SK-N-SH (cell line): ENCODE measurements at regions not wholly inside any gene's neighbourhood (a gene's known extent, or its start where the extent isn't known, plus 50 kb on each side); places are given as distances from the start of the nearest gene placed in this dataset.

Experiments
- CTCF ChIA-PET: fragments of 300-600, 350-600 bp; formaldehyde crosslinking; extraction: SDS; loops from one replicate; lab custom pipeline; 2021; lab: Yijun Ruan, JAX
- POLR2A ChIA-PET: fragments of 350-600 bp; sonication (Branson Sonifier 250); formaldehyde crosslinking; extraction: SDS; loops from one replicate; lab custom pipeline; 2020; ENCODE audit warnings: antibody characterized with exemption, inconsistent platforms; lab: Yijun Ruan, JAX
- DNase-seq: peaks from one replicate; pipeline ENCODE4 v3.0.0; 2012
- H2AFZ ChIP-seq: fragments of 200-600 bp; sonication (generic); 2 replicates; pipeline ENCODE4 v1.8.1; 2016; ENCODE audit warnings: antibody characterized with exemption, mild to moderate bottlenecking, low read depth
- H3F3A ChIP-seq: fragments of 200-600 bp; sonication (generic); replicated peaks from 2 replicates; pipeline ENCODE3; 2016; ENCODE audit warnings: antibody characterized with exemption, mild to moderate bottlenecking; ENCODE audit not compliant: insufficient read depth
- H3K27ac ChIP-seq, 2 experiments: fragments of 200-500 bp in 1 of 2; fragments of 200-600 bp in 1 of 2; sonication (Bioruptor generic) in 1 of 2; sonication (generic), shearing (Covaris generic) in 1 of 2; 2 replicates each; pipeline versions ENCODE4 v1.5.1 to v1.6.1; 2014 to 2016; ENCODE audit warnings: low read depth in 2 of 2, inconsistent platforms in 1 of 2, low read length in 1 of 2, mild to moderate bottlenecking in 1 of 2, mixed read lengths in 1 of 2
- H3K27me3 ChIP-seq: fragments of 200-600 bp; sonication (generic), shearing (Covaris generic); 2 replicates; pipeline ENCODE4 v1.6.1; 2016; ENCODE audit warnings: mixed run types; ENCODE audit not compliant: insufficient read depth
- H3K36me3 ChIP-seq, 2 experiments: fragments of 200-500 bp in 1 of 2; fragments of 200-600 bp in 1 of 2; sonication (Bioruptor generic) in 1 of 2; sonication (generic) in 1 of 2; replicated peaks in 1 of 2; 2 replicates each; pipeline versions ENCODE3 to v1.5.1; 2014 to 2016; ENCODE audit warnings: low read length in 1 of 2, mild to moderate bottlenecking in 1 of 2; ENCODE audit not compliant: insufficient read depth in 2 of 2, control insufficient read depth in 1 of 2
- H3K4me1 ChIP-seq, 2 experiments: fragments of 200-500 bp in 1 of 2; fragments of 200-600 bp in 1 of 2; sonication (Bioruptor generic) in 1 of 2; sonication (generic), shearing (Covaris generic) in 1 of 2; 2 replicates each; pipeline versions ENCODE4 v1.5.1 to v1.6.1; 2014 to 2016; ENCODE audit warnings: low read depth in 1 of 2, low read length in 1 of 2, mixed run types in 1 of 2; ENCODE audit not compliant: insufficient read depth in 2 of 2, control insufficient read depth in 1 of 2
- H3K4me2 ChIP-seq: fragments of 200-600 bp; sonication (generic), shearing (Covaris generic); 2 replicates; pipeline ENCODE4 v1.6.1; 2017; ENCODE audit warnings: mixed run types
- H3K4me3 ChIP-seq, 2 experiments: fragments of 200-500 bp in 1 of 2; fragments of 200-600 bp in 1 of 2; sonication (Bioruptor generic) in 1 of 2; sonication (generic), shearing (Covaris generic) in 1 of 2; 2 replicates each; pipeline versions ENCODE4 v1.5.1 to v1.8.1; 2014 to 2016; ENCODE audit warnings: low read depth in 2 of 2, inconsistent platforms in 1 of 2, low read length in 1 of 2, mild to moderate bottlenecking in 1 of 2, mixed read lengths in 1 of 2, moderate library complexity in 1 of 2
- H3K79me2 ChIP-seq: fragments of 200-600 bp; sonication (generic); 2 replicates; pipeline ENCODE4 v1.8.1; 2017; ENCODE audit warnings: mild to moderate bottlenecking; ENCODE audit not compliant: insufficient read depth
- H3K9ac ChIP-seq: fragments of 200-600 bp; sonication (generic); 2 replicates; pipeline ENCODE4 v1.6.1; 2017; ENCODE audit warnings: mixed run types
- H3K9me2 ChIP-seq: fragments of 200-600 bp; sonication (generic); 2 replicates; pipeline ENCODE4 v1.6.1; 2017; ENCODE audit warnings: mixed run types
- H3K9me3 ChIP-seq: fragments of 200-600 bp; sonication (generic); 2 replicates; pipeline ENCODE4 v1.6.1; 2017; ENCODE audit warnings: mixed run types, mild to moderate bottlenecking, moderate library complexity
- H4K20me1 ChIP-seq: fragments of 200-600 bp; sonication (generic); 2 replicates; pipeline ENCODE4 v1.6.1; 2017; ENCODE audit warnings: mild to moderate bottlenecking, mixed run types; ENCODE audit not compliant: insufficient read depth
- ELF1 ChIP-seq: IDR thresholded peaks from 2 replicates; pipeline ENCODE4 v1.4.0; 2012
- EP300 ChIP-seq, 2 experiments: IDR thresholded peaks; 2 replicates each; pipeline versions ENCODE4 v1.4.0 to v1.6.1; 2012; ENCODE audit warnings: borderline replicate concordance in 1 of 2, low read depth in 1 of 2, low read length in 1 of 2
- FOXM1 ChIP-seq: IDR thresholded peaks from 2 replicates; pipeline ENCODE4 v1.4.0; 2012; ENCODE audit warnings: low read depth, mild to moderate bottlenecking
- GATA2 ChIP-seq: sonication (generic); formaldehyde crosslinking; IDR thresholded peaks from 2 replicates; pipeline ENCODE4 v1.5.0; 2020; ENCODE audit warnings: mild to moderate bottlenecking, missing genetic modification reagents
- MXI1 ChIP-seq: IDR thresholded peaks from 2 replicates; pipeline ENCODE4 v1.6.1; 2012; ENCODE audit warnings: mild to moderate bottlenecking, low read depth, low read length, improper control_type of control experiment
- NFIC ChIP-seq: IDR thresholded peaks from 2 replicates; pipeline ENCODE4 v1.4.0; 2012; ENCODE audit warnings: borderline replicate concordance
- NRF1 ChIP-seq: IDR thresholded peaks from 2 replicates; pipeline ENCODE4 v1.6.1; 2012; ENCODE audit warnings: low read depth, mild to moderate bottlenecking, low read length
- POLR2AphosphoS5 ChIP-seq: IDR thresholded peaks from 2 replicates; pipeline ENCODE4 v1.6.1; 2012; ENCODE audit warnings: low read depth, low read length
- RCOR1 ChIP-seq: fragments of 150-350 bp; IDR thresholded peaks from 2 replicates; pipeline ENCODE4 v1.6.1; 2017; ENCODE audit warnings: antibody characterized with exemption, low read length
- RXRA ChIP-seq: IDR thresholded peaks from 2 replicates; pipeline ENCODE4 v1.4.0; 2012; ENCODE audit warnings: low read depth, mild to moderate bottlenecking, borderline replicate concordance
- TAF1 ChIP-seq: IDR thresholded peaks from 2 replicates; pipeline ENCODE4 v1.6.1; 2012; ENCODE audit warnings: low read depth, mild to moderate bottlenecking, low read length, moderate library complexity, borderline replicate concordance
- TCF12 ChIP-seq: IDR thresholded peaks from 2 replicates; pipeline ENCODE4 v1.4.0; 2012
- whole genome bisulfite sequencing: methylation state at CpG from one replicate; pipeline ENCODE4 v1.1.6; 2017; ENCODE audit warnings: low lambda C conversion rate; 5-methylcytosine and 5-hydroxymethylcytosine counted together
- TF ChIP-seq, protein P1 (sequence below): fragments of 150-350 bp; IDR thresholded peaks from 2 replicates; pipeline ENCODE4 v1.6.1; 2017; ENCODE audit warnings: antibody characterized with exemption, low read length, low read depth, borderline replicate concordance
- TF ChIP-seq, protein P2 (sequence below): IDR thresholded peaks from 2 replicates; pipeline ENCODE4 v1.4.0; 2012; ENCODE audit warnings: low read depth
- TF ChIP-seq, protein P3 (sequence below): fragments of 200-600 bp; sonication (generic); IDR thresholded peaks from 2 replicates; pipeline ENCODE4 v1.6.1; 2017; ENCODE audit warnings: antibody characterized with exemption, mild to moderate bottlenecking, moderate library complexity
- TF ChIP-seq, protein P4 (sequence below): IDR thresholded peaks from 2 replicates; pipeline ENCODE4 v1.6.1; 2012; ENCODE audit warnings: mild to moderate bottlenecking, low read depth, low read length, moderate library complexity
- TF ChIP-seq, protein P5 (sequence below): IDR thresholded peaks from 2 replicates; pipeline ENCODE4 v1.4.0; 2012; ENCODE audit warnings: low read depth, borderline replicate concordance

DNA sequence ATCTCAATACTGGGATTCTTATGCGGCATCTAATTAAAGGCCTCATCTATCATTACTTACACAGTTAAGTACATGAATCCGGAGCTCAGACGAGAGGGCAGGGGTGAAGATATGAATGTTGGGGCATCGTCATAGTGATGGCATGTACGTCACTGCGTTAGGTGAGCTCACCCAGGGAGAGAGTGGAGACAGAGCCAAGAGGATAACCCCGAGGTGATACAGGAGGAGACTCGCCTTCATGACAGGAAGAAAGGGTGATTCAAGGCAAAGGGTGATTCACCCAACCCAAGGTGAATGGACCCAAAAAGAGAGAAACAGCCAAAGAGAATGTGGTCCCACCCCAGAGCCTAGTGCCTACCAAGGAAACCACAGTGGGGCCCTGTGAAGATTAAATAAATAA, 132.9 kb upstream of the BLID start:
- Histone ChIP-seq H3K27ac (no peak overlapping the region), H3K27me3 (no peaks in the 10 kb centered on the region; the same call in 1 of the 2 replicates)
- TF ChIP-seq NFIC (no peak), ELF1 (no peak), RCOR1 (no peak), POLR2AphosphoS5 (no peak), MXI1 (no peak), NRF1 (no peak), EP300 (IDR thresholded peaks at IDR 0.05; ENCODE audit: borderline replicate concordance in 1 of 2, low read depth in 1 of 2, low read length in 1 of 2) (no peak)
- TF ChIP-seq, protein P1, sequence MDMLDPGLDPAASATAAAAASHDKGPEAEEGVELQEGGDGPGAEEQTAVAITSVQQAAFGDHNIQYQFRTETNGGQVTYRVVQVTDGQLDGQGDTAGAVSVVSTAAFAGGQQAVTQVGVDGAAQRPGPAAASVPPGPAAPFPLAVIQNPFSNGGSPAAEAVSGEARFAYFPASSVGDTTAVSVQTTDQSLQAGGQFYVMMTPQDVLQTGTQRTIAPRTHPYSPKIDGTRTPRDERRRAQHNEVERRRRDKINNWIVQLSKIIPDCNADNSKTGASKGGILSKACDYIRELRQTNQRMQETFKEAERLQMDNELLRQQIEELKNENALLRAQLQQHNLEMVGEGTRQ = no peak
- TF ChIP-seq, protein P2, sequence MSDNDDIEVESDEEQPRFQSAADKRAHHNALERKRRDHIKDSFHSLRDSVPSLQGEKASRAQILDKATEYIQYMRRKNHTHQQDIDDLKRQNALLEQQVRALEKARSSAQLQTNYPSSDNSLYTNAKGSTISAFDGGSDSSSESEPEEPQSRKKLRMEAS = no peak
- TF ChIP-seq, protein P3, sequence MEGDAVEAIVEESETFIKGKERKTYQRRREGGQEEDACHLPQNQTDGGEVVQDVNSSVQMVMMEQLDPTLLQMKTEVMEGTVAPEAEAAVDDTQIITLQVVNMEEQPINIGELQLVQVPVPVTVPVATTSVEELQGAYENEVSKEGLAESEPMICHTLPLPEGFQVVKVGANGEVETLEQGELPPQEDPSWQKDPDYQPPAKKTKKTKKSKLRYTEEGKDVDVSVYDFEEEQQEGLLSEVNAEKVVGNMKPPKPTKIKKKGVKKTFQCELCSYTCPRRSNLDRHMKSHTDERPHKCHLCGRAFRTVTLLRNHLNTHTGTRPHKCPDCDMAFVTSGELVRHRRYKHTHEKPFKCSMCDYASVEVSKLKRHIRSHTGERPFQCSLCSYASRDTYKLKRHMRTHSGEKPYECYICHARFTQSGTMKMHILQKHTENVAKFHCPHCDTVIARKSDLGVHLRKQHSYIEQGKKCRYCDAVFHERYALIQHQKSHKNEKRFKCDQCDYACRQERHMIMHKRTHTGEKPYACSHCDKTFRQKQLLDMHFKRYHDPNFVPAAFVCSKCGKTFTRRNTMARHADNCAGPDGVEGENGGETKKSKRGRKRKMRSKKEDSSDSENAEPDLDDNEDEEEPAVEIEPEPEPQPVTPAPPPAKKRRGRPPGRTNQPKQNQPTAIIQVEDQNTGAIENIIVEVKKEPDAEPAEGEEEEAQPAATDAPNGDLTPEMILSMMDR = no peak
- TF ChIP-seq, all 33 proteins: peak for 0
- no peak overlapping the region for H3K9ac ChIP-seq
- no peaks in the 10 kb centered on the region for H3K9me2 ChIP-seq
- no peaks in the 10 kb centered on the region for H3K36me3 ChIP-seq
- no peak overlapping the region for H3K4me3 ChIP-seq
- no peaks in the 10 kb centered on the region for H3K79me2 ChIP-seq
- H3K4me1 ChIP-seq = peaks cover 3 to 7% of the 10 kb centered on the region in 2 experiments; a peak in 2 of 4 replicates
- H4K20me1 ChIP-seq = no peaks in the 10 kb centered on the region
- no peak overlapping the region for H3K4me2 ChIP-seq
- no peak for DNase-seq
- CTCF ChIA-PET = interaction anchor here (1.5 kb wide), 1 partner anchor 33 kb away, joined by 5 read pairs; no protein-coding TSS in a partner anchor
- no peak overlapping the region for H2AFZ ChIP-seq
- 80% methylated on average over 8 of the region's 8 CpGs for WGBS
- H3K9me3 ChIP-seq = no peaks in the 10 kb centered on the region
- POLR2A ChIA-PET = no interaction called here
- H3F3A ChIP-seq = no peaks in the 10 kb centered on the region

DNA sequence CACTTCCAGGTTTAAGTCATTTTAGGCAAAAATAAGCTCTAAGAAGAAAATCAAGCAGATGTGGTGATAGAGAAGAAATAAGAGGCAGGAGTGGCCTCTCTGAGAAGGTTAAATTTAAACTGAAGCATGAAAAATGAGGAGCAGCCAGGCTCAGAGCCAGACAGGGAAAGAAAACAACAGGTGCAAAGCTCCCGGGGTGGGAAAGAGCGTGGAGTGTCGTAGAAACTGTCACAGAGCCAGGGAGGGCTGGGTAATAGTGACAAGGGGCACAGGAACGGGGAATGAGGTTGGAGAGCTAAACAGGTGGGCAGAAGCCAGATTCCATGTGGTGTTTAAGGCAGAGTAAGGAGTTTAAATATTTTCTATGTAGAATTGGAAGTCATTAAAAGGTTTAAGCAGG, 132.1 kb upstream of the BLID start:
- ChIA-PET CTCF (interaction anchor here (0.6 to 1.4 kb wide), 3 partner anchors 32 to 689 kb away, joined by 3 to 5 read pairs (median 3); no protein-coding TSS in a partner anchor), POLR2A (no interaction called here)
- no peaks in the 10 kb centered on the region; the same call in 1 of the 2 replicates for H3K27me3 ChIP-seq

More for the DNA sequence above, 132.1 kb upstream of the BLID start:
- Histone ChIP-seq H3K9me3 (no peaks in the 10 kb centered on the region), H3K27ac (no peak overlapping the region), H3F3A (no peaks in the 10 kb centered on the region), H3K36me3 (no peaks in the 10 kb centered on the region), H3K9ac (no peak overlapping the region), H2AFZ (no peak overlapping the region), H3K4me2 (no peak overlapping the region), H3K9me2 (no peaks in the 10 kb centered on the region), H3K4me3 (no peak overlapping the region), H3K4me1 (peaks cover 0 to 7% of the 10 kb centered on the region in 2 experiments; a peak in 2 of 4 replicates), H3K79me2 (no peaks in the 10 kb centered on the region), H4K20me1 (no peaks in the 10 kb centered on the region)
- TF ChIP-seq TCF12 (no peak), TAF1 (no peak), RCOR1 (no peak), GATA2 (no peak), RXRA (no peak), FOXM1 (no peak), NFIC (no peak), NRF1 (no peak)
- TF ChIP-seq, protein P4, sequence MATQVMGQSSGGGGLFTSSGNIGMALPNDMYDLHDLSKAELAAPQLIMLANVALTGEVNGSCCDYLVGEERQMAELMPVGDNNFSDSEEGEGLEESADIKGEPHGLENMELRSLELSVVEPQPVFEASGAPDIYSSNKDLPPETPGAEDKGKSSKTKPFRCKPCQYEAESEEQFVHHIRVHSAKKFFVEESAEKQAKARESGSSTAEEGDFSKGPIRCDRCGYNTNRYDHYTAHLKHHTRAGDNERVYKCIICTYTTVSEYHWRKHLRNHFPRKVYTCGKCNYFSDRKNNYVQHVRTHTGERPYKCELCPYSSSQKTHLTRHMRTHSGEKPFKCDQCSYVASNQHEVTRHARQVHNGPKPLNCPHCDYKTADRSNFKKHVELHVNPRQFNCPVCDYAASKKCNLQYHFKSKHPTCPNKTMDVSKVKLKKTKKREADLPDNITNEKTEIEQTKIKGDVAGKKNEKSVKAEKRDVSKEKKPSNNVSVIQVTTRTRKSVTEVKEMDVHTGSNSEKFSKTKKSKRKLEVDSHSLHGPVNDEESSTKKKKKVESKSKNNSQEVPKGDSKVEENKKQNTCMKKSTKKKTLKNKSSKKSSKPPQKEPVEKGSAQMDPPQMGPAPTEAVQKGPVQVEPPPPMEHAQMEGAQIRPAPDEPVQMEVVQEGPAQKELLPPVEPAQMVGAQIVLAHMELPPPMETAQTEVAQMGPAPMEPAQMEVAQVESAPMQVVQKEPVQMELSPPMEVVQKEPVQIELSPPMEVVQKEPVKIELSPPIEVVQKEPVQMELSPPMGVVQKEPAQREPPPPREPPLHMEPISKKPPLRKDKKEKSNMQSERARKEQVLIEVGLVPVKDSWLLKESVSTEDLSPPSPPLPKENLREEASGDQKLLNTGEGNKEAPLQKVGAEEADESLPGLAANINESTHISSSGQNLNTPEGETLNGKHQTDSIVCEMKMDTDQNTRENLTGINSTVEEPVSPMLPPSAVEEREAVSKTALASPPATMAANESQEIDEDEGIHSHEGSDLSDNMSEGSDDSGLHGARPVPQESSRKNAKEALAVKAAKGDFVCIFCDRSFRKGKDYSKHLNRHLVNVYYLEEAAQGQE = no peak
- TF ChIP-seq, protein P5, sequence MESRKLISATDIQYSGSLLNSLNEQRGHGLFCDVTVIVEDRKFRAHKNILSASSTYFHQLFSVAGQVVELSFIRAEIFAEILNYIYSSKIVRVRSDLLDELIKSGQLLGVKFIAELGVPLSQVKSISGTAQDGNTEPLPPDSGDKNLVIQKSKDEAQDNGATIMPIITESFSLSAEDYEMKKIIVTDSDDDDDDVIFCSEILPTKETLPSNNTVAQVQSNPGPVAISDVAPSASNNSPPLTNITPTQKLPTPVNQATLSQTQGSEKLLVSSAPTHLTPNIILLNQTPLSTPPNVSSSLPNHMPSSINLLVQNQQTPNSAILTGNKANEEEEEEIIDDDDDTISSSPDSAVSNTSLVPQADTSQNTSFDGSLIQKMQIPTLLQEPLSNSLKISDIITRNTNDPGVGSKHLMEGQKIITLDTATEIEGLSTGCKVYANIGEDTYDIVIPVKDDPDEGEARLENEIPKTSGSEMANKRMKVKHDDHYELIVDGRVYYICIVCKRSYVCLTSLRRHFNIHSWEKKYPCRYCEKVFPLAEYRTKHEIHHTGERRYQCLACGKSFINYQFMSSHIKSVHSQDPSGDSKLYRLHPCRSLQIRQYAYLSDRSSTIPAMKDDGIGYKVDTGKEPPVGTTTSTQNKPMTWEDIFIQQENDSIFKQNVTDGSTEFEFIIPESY = no peak
- no peak for DNase-seq
- 57% methylated on average over 4 of the region's 4 CpGs for WGBS
